NT2/D1 (cell line): ENCODE measurements at regions not wholly inside any gene's neighbourhood (a gene's known extent, or its start where the extent isn't known, plus 50 kb on each side); places are given as distances from the start of the nearest gene placed in this dataset.
"Not testable (repeated sequence)": the region's sequence is repeated elsewhere in the genome, so short reads cannot be mapped to it uniquely, and the experiment has no call there.

ENCODE experiments used
- SUZ12 ChIP-seq: IDR thresholded peaks from 2 replicates; pipeline ENCODE4 v1.6.1; 2011; ENCODE audit not compliant: insufficient read length, insufficient read depth; ENCODE audit errors: extremely low read depth
- YY1 ChIP-seq: IDR thresholded peaks from 2 replicates; pipeline ENCODE4 v1.6.1; 2011; ENCODE audit not compliant: insufficient read length, insufficient read depth

- TF ChIP-seq SUZ12, YY1: not testable (repeated sequence)
These were observed 88.6 kb upstream of the NBPF26 start for GRCh38 chr1:120634816-120635806.
